ENCODE measurements at regions not wholly inside any gene's neighbourhood (a gene's known extent, or its start where the extent isn't known, plus 50 kb on each side); places are given as distances from the start of the nearest gene placed in this dataset.

DNA sequence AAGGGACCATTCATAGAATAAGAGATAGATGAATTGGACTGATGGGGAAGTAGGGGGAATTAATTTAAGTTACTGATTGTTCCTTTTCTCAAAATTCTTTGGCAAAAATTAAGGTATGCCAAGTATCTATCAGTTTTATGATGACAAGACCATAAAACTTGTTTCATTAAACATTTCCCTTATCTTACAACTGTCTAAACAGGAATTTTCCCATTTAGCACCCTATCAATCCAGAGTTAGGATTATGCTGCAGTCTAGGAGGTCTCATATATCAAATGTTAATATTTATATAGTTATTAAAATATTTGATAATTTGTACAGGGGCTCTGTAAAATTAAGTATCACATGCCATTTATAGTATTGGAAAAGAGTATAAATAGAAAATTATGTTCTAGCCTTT is 51.5 kb upstream of the ARID1B start:
- H3K4me1 Mint-ChIP-seq, result peaks cover 12% of the 10 kb centered on the region
- no peak for ATAC-seq

DNA sequence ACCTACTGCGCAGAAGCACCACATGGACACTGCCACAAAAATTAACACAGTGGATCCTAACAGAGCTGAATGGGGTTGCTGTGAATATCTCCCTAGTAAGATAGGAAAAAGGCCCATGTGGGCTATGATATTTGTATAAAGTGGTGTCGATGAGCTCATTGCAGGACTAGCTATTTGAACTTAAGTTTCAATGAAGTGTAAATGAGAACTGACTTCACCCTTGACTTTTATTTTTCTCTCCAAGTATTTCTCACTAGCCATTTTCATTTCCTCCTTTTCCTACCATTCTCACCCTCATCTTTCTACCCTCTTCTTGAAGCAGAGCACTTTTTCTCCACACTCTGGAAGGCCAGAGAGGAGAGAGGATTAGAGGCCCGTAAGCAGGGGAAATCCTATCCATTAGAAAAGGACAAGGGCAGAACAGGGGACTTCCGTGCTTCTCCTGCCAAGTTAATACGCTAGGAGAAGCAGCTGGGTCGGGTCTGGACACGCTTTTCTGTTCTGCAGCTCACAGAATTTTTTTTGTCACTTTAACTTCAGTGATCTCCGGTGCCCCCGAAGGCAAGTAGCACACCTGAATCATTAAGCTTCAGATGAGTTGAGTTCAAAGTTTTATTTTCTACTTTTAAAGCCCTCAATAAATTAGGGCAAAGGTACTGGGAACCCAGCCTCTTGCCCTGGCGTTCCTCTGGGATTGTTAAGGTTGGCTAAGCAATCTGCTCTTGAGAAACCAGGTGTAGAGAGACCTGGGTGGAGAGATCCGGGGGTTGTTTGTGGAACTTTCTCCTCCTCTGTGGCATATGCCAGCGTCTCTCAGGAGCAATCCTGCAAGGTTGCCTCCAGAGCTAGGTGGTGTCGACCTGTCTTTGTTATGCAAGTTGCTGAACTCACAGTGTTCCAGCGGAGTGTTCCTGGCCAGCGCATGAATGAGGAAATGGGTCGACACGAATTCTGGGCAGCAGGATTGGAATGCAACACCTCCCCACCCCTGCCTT is 56.2 kb upstream of the ARID1B start:
- no peak for DNase-seq
- peak overlapping the region; percentile 80 to 87 for H3K4me3 Mint-ChIP-seq
- peak overlapping the region in 1 of 2 donors; percentile 10 for H3K27ac Mint-ChIP-seq

More for the DNA sequence above, 51.5 kb upstream of the ARID1B start:
- Mint-ChIP-seq H3K27me3 (no peaks in the 10 kb centered on the region), H3K9me3 (peaks cover 0 to 7% of the 10 kb centered on the region in 2 donors), H3K4me3 (no peak overlapping the region), H3K27ac (no peak overlapping the region)
- no peak for DNase-seq

DNA sequence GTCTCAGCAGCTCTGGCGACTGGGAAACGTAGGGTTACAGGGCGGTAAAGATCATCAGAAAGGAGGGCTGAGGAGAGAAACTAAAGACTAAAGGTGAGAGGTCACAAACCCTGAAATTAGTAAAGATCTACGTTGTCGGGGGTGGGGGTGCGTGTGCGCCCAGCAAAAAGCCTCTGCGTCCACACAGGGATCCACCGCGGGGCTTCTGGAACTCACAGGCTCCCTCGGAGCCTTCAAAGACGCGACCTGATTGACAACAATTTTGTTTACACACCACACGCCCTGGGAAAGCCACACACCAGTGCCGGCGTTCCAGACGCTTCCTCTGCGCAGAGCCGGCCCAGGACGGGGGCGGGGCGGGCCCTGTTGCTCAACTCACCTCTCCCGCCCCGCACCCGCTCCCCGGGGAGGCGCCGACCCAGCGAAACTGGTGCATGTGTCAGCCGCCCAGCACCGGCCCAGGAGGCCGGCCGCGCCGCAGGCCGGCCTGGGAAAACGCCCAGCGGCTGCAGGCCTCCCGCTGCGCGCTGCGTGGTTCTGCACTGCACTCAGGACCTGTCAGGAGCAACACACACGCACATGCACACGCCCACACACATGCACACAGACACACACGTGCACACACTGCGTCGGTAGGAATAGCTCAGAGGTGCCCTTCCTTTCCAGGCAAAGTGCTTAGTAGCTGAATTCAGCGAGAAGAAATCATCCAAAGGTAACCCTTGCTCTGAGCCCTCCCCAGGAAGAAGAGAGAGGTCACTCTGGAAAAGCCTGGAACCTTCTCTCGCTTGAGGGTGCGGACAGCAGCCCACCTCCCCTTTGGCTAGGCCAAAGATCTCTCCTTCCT is 57.2 kb upstream of the ARID1B start:
- H3K27ac Mint-ChIP-seq, result peak overlapping the region; percentile 63 to 88
- peak; percentile 92 for ATAC-seq
- H3K9me3 Mint-ChIP-seq, result peaks cover 0 to 7% of the 10 kb centered on the region in 2 donors

More for the DNA sequence above, 56.2 kb upstream of the ARID1B start:
- peaks cover 0 to 7% of the 10 kb centered on the region in 2 donors for H3K9me3 Mint-ChIP-seq
- H3K4me1 Mint-ChIP-seq, result peaks cover 22% of the 10 kb centered on the region
- no peak for ATAC-seq
- no peaks in the 10 kb centered on the region for H3K27me3 Mint-ChIP-seq

DNA sequence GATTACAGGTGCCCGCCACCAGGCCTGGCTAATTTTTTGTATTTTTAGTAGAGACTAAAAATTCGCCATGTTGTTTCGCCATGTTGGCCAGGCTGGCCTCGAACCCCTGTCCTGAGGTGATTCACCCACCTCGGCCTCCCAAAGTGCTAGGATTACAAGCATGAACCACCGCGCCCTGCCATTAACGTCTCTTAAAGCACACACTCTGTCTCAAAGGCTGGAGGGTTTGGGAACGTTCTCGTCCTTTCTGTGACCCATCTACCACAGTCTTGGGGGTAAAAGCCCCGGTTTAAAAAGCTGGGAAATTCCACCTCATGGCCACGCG is 57.8 kb upstream of the ARID1B start:
- ATAC-seq (no peak), DNase-seq (no peak)
- H3K27me3 Mint-ChIP-seq, result no peaks in the 10 kb centered on the region
- H3K4me3 Mint-ChIP-seq, result peak overlapping the region; percentile 80 to 87
- H3K9me3 Mint-ChIP-seq, result peaks cover 0 to 7% of the 10 kb centered on the region in 2 donors
- H3K4me1 Mint-ChIP-seq, result peaks cover 22% of the 10 kb centered on the region
- H3K27ac Mint-ChIP-seq, result peak overlapping the region; percentile 63 to 88

More for the DNA sequence above, 57.2 kb upstream of the ARID1B start:
- H3K27me3 Mint-ChIP-seq, result no peaks in the 10 kb centered on the region
- peak overlapping the region; percentile 80 to 87 for H3K4me3 Mint-ChIP-seq
- peak; percentile 50 to 52 for DNase-seq
- peaks cover 22% of the 10 kb centered on the region for H3K4me1 Mint-ChIP-seq

DNA sequence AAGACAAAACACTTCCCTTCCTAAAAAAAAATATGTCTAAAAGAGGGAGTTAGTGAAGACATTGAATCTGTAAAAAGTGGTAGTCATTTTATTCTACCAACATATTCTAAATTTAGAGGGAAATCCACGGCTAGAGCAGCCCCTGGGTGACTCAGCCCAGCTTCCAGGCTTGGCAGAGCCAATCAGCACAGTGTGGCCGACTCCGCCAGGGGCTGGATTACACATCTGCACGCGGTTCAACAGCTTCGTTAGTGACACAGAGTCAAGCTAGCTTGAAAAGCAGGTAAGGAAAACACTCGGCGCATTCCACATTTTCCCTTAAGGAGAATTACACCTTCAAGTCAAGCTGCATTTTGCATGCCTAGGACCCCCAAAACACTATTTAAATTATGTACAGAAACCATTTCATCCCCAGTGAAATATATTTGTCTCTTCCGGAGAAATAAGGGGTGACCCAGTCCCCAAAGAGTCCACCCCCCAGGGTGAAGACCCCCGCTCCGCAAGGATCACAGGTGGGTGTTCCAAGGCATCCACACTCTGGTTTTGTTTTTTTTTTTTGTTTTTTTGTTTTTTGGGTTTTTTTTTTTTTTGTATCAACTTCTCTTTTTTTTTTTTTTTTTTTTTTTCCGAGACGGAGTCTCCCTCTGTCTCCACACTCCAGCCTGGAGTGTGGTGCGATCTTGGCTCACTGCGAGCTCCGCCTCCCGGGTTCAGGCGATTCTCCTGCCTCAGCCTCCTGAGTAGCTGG is 58.4 kb upstream of the ARID1B start:
- ATAC-seq, result no peak
- Mint-ChIP-seq H3K9me3 (peaks cover 0 to 6% of the 10 kb centered on the region in 2 donors), H3K4me3 (no peak overlapping the region), H3K4me1 (peaks cover 22% of the 10 kb centered on the region), H3K27me3 (no peaks in the 10 kb centered on the region), H3K27ac (peak overlapping the region in 1 of 2 donors; percentile 88)
- no peak for DNase-seq

DNA sequence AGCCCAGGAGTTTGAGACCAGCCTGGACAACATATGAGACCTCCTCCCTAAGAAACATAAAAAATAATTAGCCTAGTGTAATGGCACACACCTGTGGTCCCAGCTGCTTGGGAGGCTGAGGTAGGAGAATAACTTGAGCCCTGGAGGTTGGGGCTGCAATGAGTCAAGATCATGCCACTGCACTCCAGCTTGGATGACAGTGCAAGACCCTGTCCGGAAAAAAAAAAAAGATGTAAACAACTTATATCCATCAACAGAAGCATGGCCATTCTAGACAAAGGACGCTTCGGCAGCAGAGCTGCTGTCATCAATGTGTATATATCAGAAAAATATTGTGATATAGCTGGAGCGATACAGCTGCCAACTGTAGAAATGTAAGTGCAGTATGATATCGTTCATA is 59.6 kb upstream of the ARID1B start:
- H3K27ac Mint-ChIP-seq, result no peak overlapping the region
- peaks cover 26% of the 10 kb centered on the region for H3K4me1 Mint-ChIP-seq
- no peak overlapping the region for H3K4me3 Mint-ChIP-seq
- ATAC-seq (no peak), DNase-seq (no peak)
- H3K9me3 Mint-ChIP-seq, result no peaks in the 10 kb centered on the region
- H3K27me3 Mint-ChIP-seq, result no peaks in the 10 kb centered on the region

DNA sequence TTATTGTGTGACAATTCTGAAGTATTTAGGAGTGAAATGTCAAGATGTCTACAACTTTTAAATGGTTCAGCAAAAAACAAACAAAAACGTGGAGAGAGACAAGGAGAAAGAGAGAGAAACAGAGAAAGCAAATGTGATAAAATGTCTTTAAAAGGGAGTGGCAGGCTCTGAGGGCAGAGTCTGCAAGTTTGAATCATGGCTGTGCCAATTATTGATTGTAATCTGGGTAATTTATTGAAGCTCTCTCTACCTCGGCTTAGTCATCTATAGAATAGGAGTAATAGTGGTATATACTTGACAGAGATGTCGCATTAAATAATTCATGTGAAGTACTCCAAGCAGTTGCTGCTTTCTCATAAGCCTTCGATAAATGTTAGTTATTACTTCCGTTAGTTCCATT is 61.3 kb upstream of the ARID1B start:
- Mint-ChIP-seq H3K27ac (no peak overlapping the region), H3K9me3 (no peaks in the 10 kb centered on the region), H3K4me1 (peaks cover 22% of the 10 kb centered on the region), H3K27me3 (no peaks in the 10 kb centered on the region), H3K4me3 (no peak overlapping the region)
- ATAC-seq, result no peak
- DNase-seq, result no peak

DNA sequence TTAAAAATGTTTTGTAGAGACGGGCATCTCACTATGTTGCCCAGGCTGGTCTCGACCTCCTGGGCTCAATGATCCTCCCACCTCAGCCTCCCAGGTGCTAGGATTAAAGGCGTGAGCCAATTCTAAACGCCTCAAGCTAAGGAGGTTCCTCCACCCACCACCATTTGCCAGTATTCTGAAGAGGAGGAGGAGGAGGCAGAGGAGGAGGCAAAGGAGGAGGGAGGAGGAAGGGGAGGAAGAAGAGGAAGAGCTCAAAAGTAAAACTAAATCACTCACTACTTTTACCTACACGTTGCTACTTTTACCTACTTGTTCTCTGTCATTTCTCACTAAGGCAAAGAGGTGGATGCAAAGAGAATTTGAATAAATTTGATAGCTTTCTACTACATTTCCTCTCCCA is 63.6 kb upstream of the ARID1B start:
- DNase-seq, result no peak
- ATAC-seq, result no peak
- H3K27ac Mint-ChIP-seq, result peak overlapping the region in 1 of 2 donors; percentile 65
- no peaks in the 10 kb centered on the region for H3K9me3 Mint-ChIP-seq
- no peaks in the 10 kb centered on the region for H3K27me3 Mint-ChIP-seq
- H3K4me3 Mint-ChIP-seq, result no peak overlapping the region
- H3K4me1 Mint-ChIP-seq, result peaks cover 4% of the 10 kb centered on the region

DNA sequence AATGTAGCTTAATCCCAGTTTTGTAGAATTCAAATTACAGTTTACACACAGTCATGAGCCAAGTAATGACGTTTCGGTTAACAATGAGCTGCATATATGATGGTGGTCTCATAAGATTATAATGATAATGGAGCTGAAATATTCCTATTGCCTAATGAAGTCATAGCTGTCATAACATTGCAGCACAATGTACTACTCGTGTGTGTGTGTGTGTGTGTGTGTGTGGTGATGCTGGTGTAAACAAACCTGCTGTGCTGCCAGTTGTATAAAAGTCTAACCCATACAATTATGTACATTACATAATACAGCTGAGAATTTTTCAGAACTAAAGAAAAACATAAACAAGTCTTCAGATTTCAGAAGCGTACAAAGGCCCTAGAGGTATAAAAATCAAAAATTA is 66.7 kb upstream of the ARID1B start:
- Mint-ChIP-seq H3K9me3 (no peaks in the 10 kb centered on the region), H3K4me1 (peaks cover 4% of the 10 kb centered on the region), H3K27me3 (peaks cover 16% of the 10 kb centered on the region), H3K27ac (no peak overlapping the region), H3K4me3 (no peak overlapping the region)
- DNase-seq (no peak), ATAC-seq (no peak)

DNA sequence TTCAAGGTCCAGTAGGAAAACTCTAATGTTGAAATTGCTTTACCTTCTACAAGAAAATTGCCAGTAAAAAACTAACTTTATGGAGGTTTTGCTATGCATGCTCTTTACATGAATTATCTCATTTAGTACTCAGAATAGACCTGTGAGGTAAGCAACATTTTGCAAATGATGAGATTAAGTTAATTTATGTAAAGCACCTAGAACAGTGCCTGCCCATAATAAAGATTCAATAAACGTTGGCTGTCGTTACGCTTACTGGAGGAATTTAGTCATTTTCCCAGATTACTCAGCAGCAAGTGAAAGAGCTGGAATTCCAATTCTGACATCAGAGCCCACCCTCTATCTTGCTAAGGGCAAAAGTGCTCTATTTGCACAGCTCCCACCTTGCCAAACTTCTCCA is 69.4 kb upstream of the ARID1B start:
- Mint-ChIP-seq H3K27ac (no peak overlapping the region), H3K9me3 (no peaks in the 10 kb centered on the region), H3K27me3 (peaks cover 16% of the 10 kb centered on the region), H3K4me3 (no peak overlapping the region), H3K4me1 (no peaks in the 10 kb centered on the region)
- no peak for ATAC-seq
- DNase-seq, result no peak

DNA sequence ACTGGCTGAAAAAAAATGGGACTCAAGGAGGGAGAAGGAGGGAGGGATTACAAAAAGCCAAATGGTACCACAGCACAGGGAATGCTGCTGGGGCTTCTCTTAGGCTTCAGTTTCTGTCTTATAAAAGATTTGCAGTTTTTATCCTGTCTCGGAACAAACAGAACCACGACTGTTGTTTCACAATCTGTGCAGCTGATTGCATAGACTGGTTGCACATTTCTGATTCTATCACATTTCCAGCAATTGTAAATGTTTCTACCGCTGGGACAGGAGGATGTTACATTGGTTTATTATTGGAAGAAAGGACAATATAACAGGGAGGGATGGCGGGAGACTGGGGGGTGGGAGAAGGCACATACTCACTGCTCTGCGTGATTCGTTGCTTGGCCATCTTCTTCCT is 73.5 kb upstream of the ARID1B start:
- Mint-ChIP-seq H3K9me3 (no peaks in the 10 kb centered on the region), H3K4me3 (no peak overlapping the region), H3K27me3 (peaks cover 16% of the 10 kb centered on the region), H3K4me1 (peaks cover 9% of the 10 kb centered on the region), H3K27ac (no peak overlapping the region)
- ATAC-seq (no peak), DNase-seq (no peak)

DNA sequence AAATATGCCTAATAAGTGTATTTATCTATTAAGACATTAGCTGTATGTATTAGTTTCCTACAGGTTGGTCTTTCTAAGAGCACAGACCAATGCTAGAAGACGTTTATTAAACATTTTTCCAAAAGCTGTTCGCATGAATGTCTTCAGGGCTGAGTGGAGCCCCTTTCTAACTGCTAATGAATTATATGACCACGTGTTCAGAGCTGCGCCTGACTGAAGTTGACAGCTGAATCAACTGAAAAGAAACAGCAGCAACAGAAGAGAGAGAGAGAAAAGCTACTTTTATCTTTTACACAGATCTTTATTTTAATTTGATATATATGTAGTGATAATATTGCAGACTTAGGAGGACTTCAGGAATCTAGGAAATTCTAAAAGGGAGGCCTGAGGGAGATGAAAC is 75.2 kb upstream of the ARID1B start:
- no peak for ATAC-seq
- H3K27ac Mint-ChIP-seq, result no peak overlapping the region
- no peak for DNase-seq
- H3K9me3 Mint-ChIP-seq, result no peaks in the 10 kb centered on the region
- H3K4me1 Mint-ChIP-seq, result peaks cover 24% of the 10 kb centered on the region
- peaks cover 24% of the 10 kb centered on the region for H3K27me3 Mint-ChIP-seq
- no peak overlapping the region for H3K4me3 Mint-ChIP-seq

DNA sequence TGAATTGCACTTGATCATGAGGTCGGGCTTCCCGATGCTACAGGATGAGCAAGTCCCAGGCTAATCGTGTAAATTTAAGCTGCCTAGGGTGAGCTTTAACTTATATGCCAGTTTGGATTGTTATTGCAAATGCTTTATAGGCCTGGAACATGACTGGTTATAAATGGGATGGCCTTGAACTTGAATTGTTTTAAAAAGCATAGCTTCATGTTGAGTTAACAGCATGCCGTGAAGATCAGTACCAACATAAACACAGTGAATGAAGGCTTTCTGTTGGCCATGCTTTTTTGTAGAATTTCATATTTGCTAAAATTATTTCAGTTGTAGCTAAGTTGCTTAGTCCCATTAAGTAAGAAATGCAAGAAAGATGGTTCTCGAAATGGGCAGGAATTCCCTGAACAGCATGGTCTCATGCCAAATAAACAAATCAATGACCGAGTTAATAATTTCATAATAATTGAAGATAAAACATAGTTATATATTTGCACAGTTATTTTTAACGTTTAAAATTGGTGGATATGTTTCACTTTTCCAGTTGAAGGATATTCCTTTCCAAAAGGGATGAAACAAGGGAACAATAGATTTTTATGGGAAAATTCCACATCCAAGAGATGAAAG is 76.6 kb upstream of the ARID1B start:
- DNase-seq, result no peak
- Mint-ChIP-seq H3K9me3 (no peaks in the 10 kb centered on the region), H3K27ac (no peak overlapping the region), H3K4me1 (peaks cover 29% of the 10 kb centered on the region), H3K27me3 (peaks cover 19% of the 10 kb centered on the region), H3K4me3 (no peak overlapping the region)
- ATAC-seq, result no peak

DNA sequence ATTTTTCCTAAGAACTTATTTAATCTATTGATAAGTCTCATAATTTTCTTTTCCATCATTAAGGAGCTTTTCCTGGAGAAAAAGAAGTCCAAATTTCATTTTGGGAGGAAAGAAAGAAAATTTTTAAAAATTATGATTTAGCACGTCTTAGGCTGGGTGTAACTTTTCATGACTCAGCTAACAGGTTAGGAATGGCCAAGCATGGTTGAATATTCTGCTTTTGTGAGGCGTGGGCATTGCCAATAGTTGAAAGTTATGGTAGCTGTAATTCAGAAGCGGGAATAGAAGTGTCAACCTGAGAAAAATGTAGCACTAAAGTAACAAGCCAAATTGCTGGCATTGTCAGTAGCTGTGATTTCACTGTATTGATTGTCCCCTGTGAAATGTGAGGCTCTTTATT is 77.2 kb upstream of the ARID1B start:
- H3K4me3 Mint-ChIP-seq, result no peak overlapping the region
- no peak overlapping the region for H3K27ac Mint-ChIP-seq
- H3K4me1 Mint-ChIP-seq, result peaks cover 30% of the 10 kb centered on the region
- no peak for DNase-seq
- ATAC-seq, result no peak
- no peaks in the 10 kb centered on the region for H3K9me3 Mint-ChIP-seq
- H3K27me3 Mint-ChIP-seq, result peaks cover 20% of the 10 kb centered on the region

DNA sequence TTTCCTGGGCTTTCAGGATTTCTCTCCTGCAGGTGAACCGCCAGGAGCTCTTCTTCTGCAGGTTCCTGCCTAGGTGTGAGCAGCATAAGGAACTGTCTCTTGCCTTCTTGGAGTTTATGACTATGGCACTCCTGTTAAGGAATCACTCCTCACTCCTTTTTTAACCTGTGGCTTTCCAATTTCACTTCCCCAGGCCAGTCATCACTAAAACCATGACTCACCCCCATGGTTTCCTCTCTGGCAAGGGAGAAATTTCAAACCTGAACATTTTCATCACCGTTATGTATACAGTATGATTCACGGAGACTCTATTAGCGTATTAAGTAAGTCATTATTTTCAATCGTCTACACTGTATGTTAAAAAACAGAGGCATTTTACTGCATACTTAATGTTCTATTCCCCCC is 78.2 kb upstream of the ARID1B start:
- DNase-seq (no peak), ATAC-seq (peak; percentile 71)
- H3K9me3 Mint-ChIP-seq, result no peaks in the 10 kb centered on the region

More for the DNA sequence above, 78.2 kb upstream of the ARID1B start:
- no peak overlapping the region for H3K27ac Mint-ChIP-seq
- H3K27me3 Mint-ChIP-seq, result peaks cover 20% of the 10 kb centered on the region
- peaks cover 30% of the 10 kb centered on the region for H3K4me1 Mint-ChIP-seq
- peak overlapping the region in 1 of 2 donors; percentile 7 for H3K4me3 Mint-ChIP-seq
